ENCODE measurements at regions not wholly inside any gene's neighbourhood (a gene's known extent, or its start where the extent isn't known, plus 50 kb on each side); places are given as distances from the start of the nearest gene placed in this dataset.
A peak's percentile ranks its signal among the peaks of the same experiment; 100 is the strongest.

DNA sequence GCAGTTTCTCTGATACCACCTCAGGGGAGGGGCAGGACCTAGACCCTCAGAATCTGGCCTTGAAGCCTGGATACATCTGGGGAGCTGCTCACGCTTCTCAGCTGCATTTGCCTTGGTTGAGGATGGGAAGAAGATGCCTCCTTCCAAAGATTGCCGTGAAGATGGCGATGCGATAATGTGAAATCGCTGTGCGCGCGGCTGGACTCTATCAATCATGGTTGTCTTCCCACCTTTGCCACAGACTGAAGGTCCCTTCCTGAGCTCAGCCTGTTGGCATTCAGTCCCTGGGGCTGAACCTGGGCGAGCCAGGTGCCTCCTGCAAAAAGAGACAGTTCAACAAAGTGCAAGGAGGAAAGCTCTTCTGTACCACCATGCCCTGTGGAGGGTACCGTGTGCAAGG is 114.4 kb upstream of the SLC45A1 start:
- no peak for DNase-seq (ENCODE audit: low read depth)

DNA sequence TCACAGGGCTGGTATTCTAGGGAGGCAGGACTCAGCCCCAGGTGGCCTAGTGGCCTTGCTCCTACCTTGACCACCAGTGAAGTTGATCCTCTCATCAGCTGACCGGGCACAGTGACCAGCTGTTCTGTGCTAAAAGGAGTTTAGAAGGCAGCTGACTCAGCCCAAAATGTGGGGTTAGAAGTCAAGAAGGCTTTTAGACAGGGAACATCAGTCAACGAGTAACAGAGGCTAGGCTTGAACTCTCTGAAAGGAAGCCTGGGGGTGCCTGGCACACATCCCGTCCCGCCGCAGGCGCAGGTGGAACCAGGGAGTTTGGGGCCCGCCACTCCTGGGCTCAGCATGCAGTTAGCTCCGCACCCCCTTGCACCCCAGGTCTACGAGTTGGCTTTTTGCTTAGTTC is 114.9 kb upstream of the SLC45A1 start:
- DNase-seq (ENCODE audit: low read depth): peak; percentile 85

- peak; percentile 64 for DNase-seq (ENCODE audit: low read depth)
Observed at GRCh38 chr1:8202182-8202905, 115.6 kb upstream of the SLC45A1 start.

DNA sequence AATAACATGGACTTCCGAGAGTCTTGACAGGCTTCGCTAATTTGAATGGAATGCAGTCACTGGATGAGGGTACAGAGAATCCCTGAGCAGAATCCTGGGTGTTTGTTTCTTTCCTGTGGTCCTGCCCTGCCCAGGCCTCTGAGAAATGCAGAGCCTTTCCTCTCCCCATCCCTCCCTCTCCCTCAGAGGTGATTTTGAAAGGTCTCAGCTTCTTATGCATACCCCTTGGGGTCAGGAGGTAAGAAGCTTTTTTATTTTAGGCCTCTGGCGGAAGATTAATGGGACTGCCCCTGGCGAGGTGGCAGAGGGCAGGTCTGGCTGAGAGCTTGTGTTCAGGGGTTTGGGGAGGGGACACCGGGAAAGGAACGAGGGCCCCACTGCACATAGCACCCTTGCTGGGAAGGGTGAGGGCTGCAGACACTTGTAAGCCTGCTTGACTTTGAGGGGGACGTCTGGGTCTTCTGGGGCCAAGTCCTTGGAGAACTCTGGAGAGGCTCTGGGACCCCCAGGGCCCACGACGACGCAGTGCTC is 116.5 kb upstream of the SLC45A1 start:
- DNase-seq (ENCODE audit: low read depth): peak; percentile 36

DNA sequence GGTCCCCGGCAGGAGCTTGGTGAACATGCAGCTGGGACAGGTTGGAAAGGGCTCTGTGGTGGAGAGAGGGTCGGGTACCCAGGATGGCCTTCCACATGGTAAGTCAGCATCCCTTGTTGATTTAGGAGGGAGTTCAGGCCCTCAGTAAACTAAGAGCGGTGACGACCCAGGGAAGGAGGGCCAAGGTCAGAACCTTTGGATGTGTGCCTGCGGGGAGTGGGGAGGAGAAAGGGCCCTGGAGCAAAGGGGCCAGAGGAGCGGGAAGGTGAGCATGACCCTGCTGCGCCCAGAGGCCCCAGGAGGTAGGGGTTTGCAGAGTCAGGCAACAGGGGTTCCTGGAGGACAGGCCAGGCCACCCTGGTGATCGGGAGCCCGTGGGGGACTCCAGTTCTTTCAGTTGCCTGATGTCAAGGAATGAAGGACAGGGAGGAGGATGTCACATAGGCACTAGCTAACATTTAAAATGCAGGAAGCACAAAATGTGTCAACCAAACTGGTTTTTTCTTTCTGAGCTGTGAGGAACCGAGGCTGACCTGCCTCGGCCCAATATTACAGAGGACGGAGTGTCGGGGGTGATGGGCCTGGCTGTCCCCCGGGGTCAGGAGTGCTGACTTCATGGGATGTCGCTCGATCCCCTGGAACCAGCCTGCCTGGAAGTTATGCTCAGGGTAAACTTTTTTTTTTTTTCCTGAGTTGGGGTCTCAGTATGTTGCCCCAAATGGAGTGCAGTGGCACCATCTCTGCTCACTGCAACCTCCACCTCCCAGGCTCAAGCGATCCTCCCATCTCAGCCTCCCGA is 117.4 kb upstream of the SLC45A1 start:
- no peak for DNase-seq (ENCODE audit: low read depth)

DNA sequence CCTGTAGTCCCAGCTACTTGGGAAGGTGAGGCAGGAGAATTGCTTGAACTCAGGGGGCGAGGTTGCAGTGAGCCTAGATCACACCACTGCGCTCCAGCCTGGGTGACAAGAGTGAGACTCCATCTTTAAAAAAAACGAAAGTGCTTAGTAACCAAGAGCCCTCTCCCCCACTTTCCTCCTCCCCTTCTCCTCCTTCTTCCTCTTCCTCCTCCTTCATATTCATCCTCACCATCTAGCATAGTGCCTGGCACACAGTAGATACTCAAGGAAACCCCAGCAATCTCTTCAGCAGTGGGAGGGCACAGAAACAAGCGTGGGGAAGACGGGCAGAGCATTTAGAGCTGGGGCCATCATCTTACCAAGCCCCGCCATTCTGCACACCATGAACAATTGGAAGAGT is 119.4 kb upstream of the SLC45A1 start:
- DNase-seq (ENCODE audit: low read depth): no peak

DNA sequence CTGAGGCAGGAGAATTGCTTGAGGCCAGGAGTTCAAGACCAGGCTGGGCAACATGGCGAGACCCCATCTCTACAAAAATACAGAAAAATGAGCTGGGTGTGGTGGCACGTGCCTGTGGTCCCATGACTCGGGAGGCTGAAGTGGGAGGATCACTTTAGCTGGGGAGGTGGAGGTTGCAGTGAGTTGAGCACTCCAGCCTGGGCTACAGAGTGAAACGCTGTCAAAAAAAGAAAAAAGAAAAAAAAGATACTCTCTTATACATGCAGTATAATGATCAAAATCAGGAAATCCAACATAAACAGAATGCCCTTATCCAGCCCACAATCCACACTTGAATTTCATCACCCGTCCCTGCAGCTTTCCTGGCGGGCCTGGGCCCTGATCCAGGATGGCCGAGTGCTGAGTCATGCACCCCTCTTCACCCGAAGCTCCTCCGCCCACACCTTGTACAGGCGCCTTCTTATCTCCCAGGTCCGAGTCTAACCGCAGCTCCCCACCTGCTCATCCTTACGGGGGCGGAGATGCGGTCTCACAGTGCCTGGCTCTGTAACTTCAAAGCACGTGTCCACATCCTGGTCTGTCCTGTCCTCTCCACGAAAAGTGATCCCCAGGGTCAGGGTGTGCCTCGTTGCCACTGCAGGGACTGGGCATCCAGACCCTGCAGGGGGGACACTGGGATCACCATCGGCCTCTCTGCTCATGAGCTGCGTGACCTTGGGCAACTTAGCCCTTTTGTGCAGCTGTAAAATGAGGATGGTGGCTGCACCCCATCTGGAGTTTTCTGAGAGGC is 120.2 kb upstream of the SLC45A1 start:
- DNase-seq (ENCODE audit: low read depth): peak; percentile 85

GRCh38 chr1:8194481-8195227 is 123.3 kb upstream of the SLC45A1 start:
- no peak for DNase-seq (ENCODE audit: low read depth)

GRCh38 chr1:8193840-8194406 is 124.0 kb upstream of the SLC45A1 start:
- DNase-seq (ENCODE audit: low read depth): no peak

- no peak for DNase-seq (ENCODE audit: low read depth)
Observed at GRCh38 chr1:8191474-8191873, 126.4 kb upstream of the SLC45A1 start.

DNA sequence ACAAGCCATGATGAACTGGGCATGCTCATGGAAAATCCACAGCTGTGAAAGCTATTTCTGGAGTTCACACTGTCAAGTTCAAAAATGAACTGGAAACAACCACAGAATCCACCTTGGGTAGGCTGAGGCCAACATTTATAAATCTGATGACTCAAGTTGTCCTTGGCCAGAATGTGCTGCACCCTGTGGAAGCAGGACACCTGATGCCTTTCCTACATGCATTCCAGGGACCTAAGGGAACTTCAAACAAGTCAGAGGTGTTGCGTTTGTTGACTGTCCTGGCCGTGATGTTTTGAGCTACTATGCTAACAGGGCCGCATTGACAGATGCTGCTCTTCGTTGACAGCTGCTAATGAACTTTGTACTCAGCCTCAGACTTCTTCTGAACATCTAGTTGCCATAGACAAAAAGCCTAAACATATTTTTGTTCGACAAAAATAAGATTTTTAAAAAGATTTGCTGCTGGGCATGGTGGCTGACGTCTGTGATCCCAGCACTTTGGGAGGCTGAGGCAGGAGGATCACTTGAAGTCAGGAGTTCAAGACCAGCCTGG is 127.9 kb upstream of the SLC45A1 start:
- peak; percentile 97 for DNase-seq (ENCODE audit: low read depth)

DNA sequence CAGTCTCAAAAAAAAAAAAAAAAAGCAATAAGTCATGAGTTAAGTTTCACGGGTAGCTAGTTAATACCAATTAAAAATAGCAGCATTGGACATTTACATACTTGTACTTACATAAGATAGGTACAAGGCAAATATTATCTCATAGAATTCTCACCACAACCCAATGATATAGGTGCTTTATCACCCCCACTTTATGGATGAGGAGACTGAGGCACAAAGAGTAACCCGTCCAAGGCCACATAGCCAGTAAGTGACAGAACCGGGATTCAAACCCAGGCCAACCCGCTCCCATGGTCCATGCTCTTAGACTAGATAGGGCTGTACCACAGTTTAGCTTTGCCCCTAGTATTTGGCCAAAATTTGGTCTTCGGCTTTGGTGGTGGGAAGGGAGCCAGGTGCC is 132.5 kb upstream of the SLC45A1 start:
- no peak for DNase-seq (ENCODE audit: low read depth)

- DNase-seq (ENCODE audit: low read depth): peak; percentile 46
Observed at GRCh38 chr1:8184301-8184700, 133.6 kb upstream of the SLC45A1 start.

GRCh38 chr1:8182034-8182761 is 135.7 kb upstream of the SLC45A1 start:
- no peak for DNase-seq (ENCODE audit: low read depth)

- DNase-seq (ENCODE audit: low read depth): no peak
Observed at GRCh38 chr1:8179132-8179793, 138.7 kb upstream of the SLC45A1 start.

DNA sequence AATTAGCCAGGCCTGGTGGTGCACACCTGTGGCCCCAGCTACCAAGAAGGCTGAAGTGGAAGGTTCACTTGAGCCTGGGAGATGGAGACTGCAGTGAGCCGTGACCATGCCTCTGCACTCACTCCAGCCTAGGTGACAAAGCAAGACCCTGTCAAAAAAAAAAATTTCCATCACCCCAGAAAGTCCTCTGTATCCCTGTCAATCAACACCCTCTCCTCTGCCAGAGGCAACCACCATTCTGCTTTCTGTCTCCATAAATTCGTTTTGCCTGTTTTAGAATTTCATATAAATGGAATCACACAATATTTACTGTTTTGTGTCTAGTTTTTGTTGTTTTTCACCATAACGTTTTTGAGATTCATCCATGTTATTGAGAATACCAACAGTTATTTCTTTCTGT is 141.6 kb upstream of the SLC45A1 start:
- DNase-seq (ENCODE audit: low read depth): no peak

DNA sequence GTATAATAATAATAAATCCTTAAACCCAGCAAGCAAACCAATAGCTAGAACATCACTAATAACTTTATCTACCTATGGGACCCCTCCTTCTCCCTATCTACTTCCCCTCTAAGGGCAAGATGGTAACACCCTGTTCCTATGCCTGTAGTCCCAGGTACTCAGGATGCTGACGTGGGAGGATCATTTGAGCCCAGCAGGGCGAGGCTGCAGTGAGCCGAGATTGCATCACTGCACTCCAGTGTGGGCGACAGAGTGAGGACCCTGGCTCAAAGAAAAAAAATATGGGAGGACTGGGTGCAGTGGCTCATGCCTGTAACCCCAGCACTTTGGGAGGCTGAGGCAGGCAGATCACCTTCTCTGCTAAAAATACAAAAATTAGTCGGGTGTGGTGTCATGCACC is 143.1 kb upstream of the SLC45A1 start:
- no peak for DNase-seq (ENCODE audit: low read depth)

GRCh38 chr1:8171751-8172464 is 145.8 kb upstream of the ERRFI1 start:
- no peak for DNase-seq (ENCODE audit: low read depth)
